DND-41 (cell line): ENCODE measurements at regions not wholly inside any gene's neighbourhood (a gene's known extent, or its start where the extent isn't known, plus 50 kb on each side); places are given as distances from the start of the nearest gene placed in this dataset.

Experiments used
- ATAC-seq: fragments of 200-7000 bp; cut with Tn5 transposase; 3 replicates; pipeline ENCODE4 v1.9.1; 2021; ENCODE audit warnings: low read depth; ENCODE audit not compliant: insufficient read depth
- DNase-seq: peaks from one replicate; pipeline ENCODE4 v3.0.0-alpha.2; 2020
- H2AFZ ChIP-seq: 2 replicates; pipeline ENCODE4 v1.6.0; 2012; ENCODE audit warnings: low read depth, low read length
- H3K27ac ChIP-seq: 2 replicates; pipeline ENCODE4 v1.5.1; 2012; ENCODE audit warnings: low read length, inconsistent platforms
- H3K27me3 ChIP-seq: fragments of 200-600 bp; sonication (generic); 2 replicates; pipeline ENCODE4 v1.6.0; 2012; ENCODE audit warnings: low read length, mild to moderate bottlenecking, inconsistent platforms; ENCODE audit not compliant: insufficient read depth, poor library complexity
- H3K36me3 ChIP-seq: 2 replicates; pipeline ENCODE4 v1.5.1; 2012; ENCODE audit warnings: low read length, inconsistent platforms; ENCODE audit not compliant: insufficient read depth
- H3K4me1 ChIP-seq: 2 replicates; pipeline ENCODE4 v1.5.1; 2012; ENCODE audit warnings: mild to moderate bottlenecking, low read length; ENCODE audit not compliant: insufficient read depth
- H3K4me2 ChIP-seq: 2 replicates; pipeline ENCODE4 v1.6.0; 2012; ENCODE audit warnings: mild to moderate bottlenecking, moderate library complexity, low read length, inconsistent platforms; ENCODE audit not compliant: insufficient read depth
- H3K4me3 ChIP-seq, 2 experiments: fragments of 200-600 bp in 1 of 2; shearing (Covaris generic) in 1 of 2; 2 replicates each; pipeline ENCODE4 v1.5.1; 2012 to 2016; ENCODE audit warnings: inconsistent platforms in 2 of 2, low read length in 2 of 2, mild to moderate bottlenecking in 2 of 2, low read depth in 1 of 2, moderate library complexity in 1 of 2
- H3K79me2 ChIP-seq: 2 replicates; pipeline ENCODE4 v1.6.0; 2012; ENCODE audit warnings: low read length, inconsistent platforms; ENCODE audit not compliant: insufficient read depth
- H3K9ac ChIP-seq: 2 replicates; pipeline ENCODE4 v1.6.0; 2012; ENCODE audit warnings: low read depth, mild to moderate bottlenecking, inconsistent platforms, low read length, moderate library complexity
- H3K9me3 ChIP-seq: 2 replicates; pipeline ENCODE4 v1.5.1; 2012; ENCODE audit warnings: low read length, moderate library complexity, mild to moderate bottlenecking, inconsistent platforms; ENCODE audit not compliant: insufficient read depth, severe bottlenecking
- H4K20me1 ChIP-seq: 2 replicates; pipeline ENCODE4 v1.6.0; 2012; ENCODE audit warnings: low read length; ENCODE audit not compliant: insufficient read depth
- EZH2 ChIP-seq: IDR thresholded peaks from 3 replicates; pipeline ENCODE4 v1.6.1; 2012; ENCODE audit warnings: borderline replicate concordance, low read depth, mild to moderate bottlenecking, moderate library complexity, low read length, inconsistent platforms; ENCODE audit not compliant: severe bottlenecking
- TF ChIP-seq, protein P1 (sequence below): IDR thresholded peaks from 2 replicates; pipeline ENCODE4 v1.5.1; 2012; ENCODE audit warnings: borderline replicate concordance, low read length, moderate library complexity, mild to moderate bottlenecking; ENCODE audit not compliant: poor library complexity, severe bottlenecking; ENCODE audit errors: extremely low read depth

DNA sequence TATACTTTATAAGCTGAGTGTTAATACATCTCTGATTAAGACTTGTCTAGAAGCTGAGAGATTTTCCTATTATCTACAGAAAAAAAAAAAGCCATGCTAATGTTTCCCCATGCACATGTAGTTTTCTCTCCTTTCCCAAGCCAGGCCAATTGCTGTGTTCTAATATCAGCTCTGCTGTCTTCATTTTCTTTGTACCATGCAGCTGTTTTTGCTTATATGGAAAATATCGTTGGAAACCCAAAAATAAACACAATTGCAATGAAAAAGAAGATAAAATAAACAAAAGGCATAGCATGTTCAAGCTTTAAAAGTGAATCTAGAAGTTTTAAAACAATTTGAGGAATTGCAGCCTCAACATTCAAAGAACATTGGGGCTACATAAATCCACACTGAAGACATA is 817.4 kb upstream of the ACVR2A start:
- Histone ChIP-seq H3K9me3 (peaks cover 2% of the 10 kb centered on the region), H3K4me2 (no peak overlapping the region), H3K36me3 (no peaks in the 10 kb centered on the region), H3K27ac (no peak overlapping the region), H4K20me1 (no peaks in the 10 kb centered on the region), H3K9ac (no peak overlapping the region), H3K27me3 (no peaks in the 10 kb centered on the region), H2AFZ (no peak overlapping the region), H3K4me3 (no peak overlapping the region), H3K4me1 (no peaks in the 10 kb centered on the region), H3K79me2 (no peaks in the 10 kb centered on the region)
- DNase-seq (no peak), ATAC-seq (no peak)
- TF ChIP-seq, protein P1, sequence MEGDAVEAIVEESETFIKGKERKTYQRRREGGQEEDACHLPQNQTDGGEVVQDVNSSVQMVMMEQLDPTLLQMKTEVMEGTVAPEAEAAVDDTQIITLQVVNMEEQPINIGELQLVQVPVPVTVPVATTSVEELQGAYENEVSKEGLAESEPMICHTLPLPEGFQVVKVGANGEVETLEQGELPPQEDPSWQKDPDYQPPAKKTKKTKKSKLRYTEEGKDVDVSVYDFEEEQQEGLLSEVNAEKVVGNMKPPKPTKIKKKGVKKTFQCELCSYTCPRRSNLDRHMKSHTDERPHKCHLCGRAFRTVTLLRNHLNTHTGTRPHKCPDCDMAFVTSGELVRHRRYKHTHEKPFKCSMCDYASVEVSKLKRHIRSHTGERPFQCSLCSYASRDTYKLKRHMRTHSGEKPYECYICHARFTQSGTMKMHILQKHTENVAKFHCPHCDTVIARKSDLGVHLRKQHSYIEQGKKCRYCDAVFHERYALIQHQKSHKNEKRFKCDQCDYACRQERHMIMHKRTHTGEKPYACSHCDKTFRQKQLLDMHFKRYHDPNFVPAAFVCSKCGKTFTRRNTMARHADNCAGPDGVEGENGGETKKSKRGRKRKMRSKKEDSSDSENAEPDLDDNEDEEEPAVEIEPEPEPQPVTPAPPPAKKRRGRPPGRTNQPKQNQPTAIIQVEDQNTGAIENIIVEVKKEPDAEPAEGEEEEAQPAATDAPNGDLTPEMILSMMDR = no peak
- no peak for TF ChIP-seq EZH2

DNA sequence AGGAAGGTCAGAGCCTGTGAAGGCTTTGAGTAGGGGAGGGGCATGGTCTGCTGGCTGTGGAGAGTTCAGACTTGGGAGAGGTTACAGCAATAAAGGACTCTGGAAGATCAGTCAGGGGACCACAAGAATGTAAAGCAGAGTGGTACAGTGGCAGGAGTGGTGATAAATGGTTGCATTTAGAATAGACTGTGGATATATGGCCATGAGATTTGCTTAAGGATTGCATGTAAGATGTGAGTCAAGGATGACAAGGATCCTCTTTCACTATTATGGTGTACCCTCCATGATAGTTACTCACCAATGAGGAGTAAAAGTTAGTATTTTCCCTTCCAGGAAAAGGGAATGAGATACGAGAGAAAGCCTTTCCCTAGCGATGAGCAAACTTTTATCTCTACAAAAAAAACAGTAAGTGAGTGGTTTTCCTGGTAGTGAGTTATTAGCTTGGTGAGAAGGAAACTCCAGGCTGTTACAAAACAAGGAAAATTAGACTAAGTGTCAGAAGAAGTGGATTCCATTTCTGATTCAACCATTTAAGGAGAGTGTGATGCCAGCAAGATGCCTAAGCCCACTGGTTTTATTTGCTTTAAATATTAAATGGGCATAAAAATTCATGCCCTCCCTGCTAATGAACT is 818.0 kb upstream of the ACVR2A start:
- Histone ChIP-seq H3K27me3 (no peaks in the 10 kb centered on the region), H3K4me3 (no peak overlapping the region)
- no peak for DNase-seq

DNA sequence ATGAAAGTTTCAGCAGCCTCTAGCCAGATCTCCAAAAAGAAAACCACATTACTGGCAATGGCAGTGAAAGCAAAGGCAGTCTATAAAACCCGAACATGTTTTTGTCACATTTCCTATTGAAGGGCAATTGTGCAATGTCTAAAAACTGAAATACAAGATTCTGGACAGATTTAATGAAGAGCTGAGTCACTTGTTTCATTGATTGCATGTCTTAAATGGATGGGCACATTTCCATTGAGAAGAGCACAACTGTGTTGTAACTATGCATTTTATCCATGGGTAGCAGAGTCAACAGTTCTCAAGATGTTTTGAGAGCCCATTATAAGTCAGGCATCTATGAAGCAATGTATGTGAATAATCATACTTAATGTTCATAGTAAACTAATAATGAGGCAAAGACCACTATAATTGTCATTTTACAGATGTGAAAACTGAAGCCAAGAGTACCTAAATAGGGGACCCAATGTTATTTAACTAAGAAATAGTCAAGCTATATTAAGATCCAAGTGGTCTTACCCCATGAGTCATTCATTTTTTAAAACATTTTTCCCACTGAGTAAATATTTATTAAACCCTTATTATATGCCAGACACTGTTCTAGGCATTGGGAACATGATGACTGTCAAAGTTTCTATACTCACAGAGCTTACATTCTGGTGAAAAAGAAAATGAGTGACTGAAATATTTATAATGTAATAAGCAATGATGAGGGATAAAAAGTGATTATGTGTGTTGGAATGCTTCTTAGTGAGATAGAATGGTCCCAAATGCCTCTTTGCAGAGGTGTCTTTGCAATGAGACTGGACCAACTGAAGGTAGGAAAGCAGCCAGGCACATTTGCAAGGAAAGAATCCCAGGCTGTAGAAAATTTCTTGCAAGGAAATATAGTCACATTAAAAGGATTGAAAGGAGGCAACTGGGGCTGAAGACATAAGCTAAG is 818.9 kb upstream of the ACVR2A start:
- Histone ChIP-seq H3K4me3 (no peak overlapping the region), H3K9ac (no peak overlapping the region), H2AFZ (no peak overlapping the region), H3K4me1 (no peaks in the 10 kb centered on the region), H3K4me2 (no peak overlapping the region), H3K9me3 (peaks cover 4% of the 10 kb centered on the region), H3K27me3 (no peaks in the 10 kb centered on the region), H3K27ac (no peak overlapping the region), H3K36me3 (no peaks in the 10 kb centered on the region), H4K20me1 (no peaks in the 10 kb centered on the region), H3K79me2 (no peaks in the 10 kb centered on the region)
- ATAC-seq (no peak), DNase-seq (no peak)
- TF ChIP-seq, protein P1 = no peak
- TF ChIP-seq EZH2 = no peak

More for the DNA sequence above, 818.0 kb upstream of the ACVR2A start:
- no peak overlapping the region for H3K27ac ChIP-seq
- H2AFZ ChIP-seq = no peak overlapping the region
- no peak overlapping the region for H3K9ac ChIP-seq
- H3K9me3 ChIP-seq = peaks cover 4% of the 10 kb centered on the region
- no peak overlapping the region for H3K4me2 ChIP-seq
- H3K36me3 ChIP-seq = no peaks in the 10 kb centered on the region
- H3K79me2 ChIP-seq = no peaks in the 10 kb centered on the region
- H3K4me1 ChIP-seq = no peaks in the 10 kb centered on the region
- no peaks in the 10 kb centered on the region for H4K20me1 ChIP-seq
- ATAC-seq = no peak
- TF ChIP-seq, protein P1 = no peak
- no peak for TF ChIP-seq EZH2
